ENCODE measurements at regions not wholly inside any gene's neighbourhood (a gene's known extent, or its start where the extent isn't known, plus 50 kb on each side); places are given as distances from the start of the nearest gene placed in this dataset.
A peak's percentile ranks its signal among the peaks of the same experiment; 100 is the strongest.
"Not testable (repeated sequence)": the region's sequence is repeated elsewhere in the genome, so short reads cannot be mapped to it uniquely, and the experiment has no call there.

DNA sequence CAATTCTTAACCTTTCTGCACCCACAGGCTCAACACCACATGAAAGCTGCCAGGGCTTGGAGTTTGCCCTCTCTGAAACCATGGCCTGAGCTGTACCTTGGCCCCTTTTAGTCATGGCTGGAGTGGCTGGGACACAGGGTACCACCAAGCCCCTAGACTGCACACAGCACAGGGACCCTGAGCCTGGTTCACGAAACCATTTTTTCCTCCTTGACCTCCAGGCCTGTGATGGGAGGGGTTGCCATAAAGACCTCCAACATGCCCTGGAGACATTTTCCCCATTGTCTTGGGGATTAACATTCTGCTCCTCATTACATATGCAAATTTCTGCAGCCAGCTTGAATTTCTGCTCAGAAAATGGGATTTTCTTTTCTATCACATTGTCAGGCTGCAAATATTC is 113.4 kb downstream of the XPNPEP1 start:
- H3K27ac ChIP-seq (ENCODE audit: low read depth); H2AFZ ChIP-seq; H3K4me1 ChIP-seq (ENCODE audit: insufficient read depth); H3K4me3 ChIP-seq; H3F3A ChIP-seq (replicated peaks; ENCODE audit: low read depth); H3K27me3 ChIP-seq (ENCODE audit: insufficient read depth); H3K4me2 ChIP-seq; H3K4me1 Mint-ChIP-seq; ATAC-seq; H3K9me2 ChIP-seq (ENCODE audit: insufficient read depth); H3K4me3 Mint-ChIP-seq; H3K27me3 Mint-ChIP-seq (ENCODE audit: insufficient read depth, low read depth, poor library complexity); H3K36me3 ChIP-seq (ENCODE audit: insufficient read depth); H3K27ac Mint-ChIP-seq; H3K79me2 ChIP-seq (replicated peaks; ENCODE audit: insufficient read depth); H4K20me1 ChIP-seq (replicated peaks; ENCODE audit: insufficient read depth): not testable (repeated sequence)
- H3K9me3 Mint-ChIP-seq: peaks cover 52% of the 10 kb centered on the region
- DNase-seq (ENCODE audit: low spot score): peak; percentile 11
- peaks cover 24% of the 10 kb centered on the region for H3K36me3 Mint-ChIP-seq (ENCODE audit: low read depth)

DNA sequence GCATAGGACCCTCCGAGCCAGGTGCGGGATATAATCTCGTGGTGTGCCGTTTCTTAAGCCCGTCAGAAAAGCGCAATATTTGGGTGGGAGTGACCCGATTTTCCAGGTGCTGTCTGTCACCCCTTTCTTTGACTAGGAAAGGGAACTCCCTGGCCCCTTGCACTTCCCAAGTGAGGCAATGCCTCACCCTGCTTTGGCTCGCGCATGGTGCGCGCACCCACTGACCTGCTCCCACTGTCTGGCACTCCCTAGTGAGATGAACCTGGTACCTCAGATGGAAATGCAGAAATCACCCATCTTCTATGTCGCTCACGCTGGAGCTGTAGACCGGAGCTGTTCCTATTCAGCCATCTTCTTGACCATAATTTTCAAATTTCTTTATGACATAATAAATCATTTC is 122.1 kb downstream of the XPNPEP1 start:
- not testable (repeated sequence) for H3K36me3 ChIP-seq (ENCODE audit: insufficient read depth); H3K4me1 Mint-ChIP-seq; H3K79me2 ChIP-seq (replicated peaks; ENCODE audit: insufficient read depth); H3K27ac Mint-ChIP-seq; H3F3A ChIP-seq (replicated peaks; ENCODE audit: low read depth); H3K27me3 ChIP-seq (ENCODE audit: insufficient read depth); H3K4me1 ChIP-seq (ENCODE audit: insufficient read depth); H2AFZ ChIP-seq; DNase-seq (ENCODE audit: low spot score); H3K9me2 ChIP-seq (ENCODE audit: insufficient read depth); H4K20me1 ChIP-seq (replicated peaks; ENCODE audit: insufficient read depth); H3K27ac ChIP-seq (ENCODE audit: low read depth); H3K4me3 ChIP-seq; H3K27me3 Mint-ChIP-seq (ENCODE audit: insufficient read depth, low read depth, poor library complexity); H3K4me2 ChIP-seq; ATAC-seq; H3K4me3 Mint-ChIP-seq
- Mint-ChIP-seq H3K36me3 (ENCODE audit: low read depth) (peaks cover 11% of the 10 kb centered on the region; the same call in 2 of the 3 replicates), H3K9me3 (peaks cover 45% of the 10 kb centered on the region)

DNA sequence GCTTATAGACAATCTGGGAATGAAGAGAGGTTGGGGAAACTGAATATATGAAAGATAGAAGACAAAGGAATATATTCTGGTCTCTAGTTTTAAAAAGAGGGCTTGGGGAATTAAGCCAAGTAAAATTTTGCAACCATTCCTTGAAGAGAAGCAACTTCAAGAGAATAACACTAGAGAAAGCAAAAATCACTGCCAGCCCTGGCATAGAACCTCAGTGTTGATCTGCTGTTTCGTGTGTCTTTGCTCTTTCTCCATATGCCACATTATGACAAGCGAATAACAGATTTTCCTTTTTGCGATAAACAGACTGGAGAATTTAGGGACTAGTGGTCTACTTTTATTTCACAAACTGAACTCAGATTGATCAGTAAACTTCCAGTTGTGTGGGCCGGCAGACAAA is 132.7 kb downstream of the XPNPEP1 start:
- peaks cover 2% of the 10 kb centered on the region for H3K27me3 Mint-ChIP-seq (ENCODE audit: insufficient read depth, low read depth, poor library complexity)
- Histone ChIP-seq H3F3A (replicated peaks; ENCODE audit: low read depth) (no peaks in the 10 kb centered on the region), H3K36me3 (ENCODE audit: insufficient read depth) (no peaks in the 10 kb centered on the region), H3K4me1 (ENCODE audit: insufficient read depth) (no peaks in the 10 kb centered on the region), H3K27ac (ENCODE audit: low read depth) (no peak overlapping the region), H3K4me3 (no peak overlapping the region), H3K79me2 (replicated peaks; ENCODE audit: insufficient read depth) (no peaks in the 10 kb centered on the region), H2AFZ (no peak overlapping the region), H3K9me2 (ENCODE audit: insufficient read depth) (no peaks in the 10 kb centered on the region), H4K20me1 (replicated peaks; ENCODE audit: insufficient read depth) (no peaks in the 10 kb centered on the region), H3K4me2 (no peak overlapping the region), H3K27me3 (ENCODE audit: insufficient read depth) (no peaks in the 10 kb centered on the region)
- no peak overlapping the region for H3K27ac Mint-ChIP-seq
- H3K36me3 Mint-ChIP-seq (ENCODE audit: low read depth): peaks cover 7% of the 10 kb centered on the region
- peaks cover 19% of the 10 kb centered on the region for H3K9me3 Mint-ChIP-seq
- H3K4me1 Mint-ChIP-seq: no peaks in the 10 kb centered on the region
- TF ChIP-seq, protein P1, sequence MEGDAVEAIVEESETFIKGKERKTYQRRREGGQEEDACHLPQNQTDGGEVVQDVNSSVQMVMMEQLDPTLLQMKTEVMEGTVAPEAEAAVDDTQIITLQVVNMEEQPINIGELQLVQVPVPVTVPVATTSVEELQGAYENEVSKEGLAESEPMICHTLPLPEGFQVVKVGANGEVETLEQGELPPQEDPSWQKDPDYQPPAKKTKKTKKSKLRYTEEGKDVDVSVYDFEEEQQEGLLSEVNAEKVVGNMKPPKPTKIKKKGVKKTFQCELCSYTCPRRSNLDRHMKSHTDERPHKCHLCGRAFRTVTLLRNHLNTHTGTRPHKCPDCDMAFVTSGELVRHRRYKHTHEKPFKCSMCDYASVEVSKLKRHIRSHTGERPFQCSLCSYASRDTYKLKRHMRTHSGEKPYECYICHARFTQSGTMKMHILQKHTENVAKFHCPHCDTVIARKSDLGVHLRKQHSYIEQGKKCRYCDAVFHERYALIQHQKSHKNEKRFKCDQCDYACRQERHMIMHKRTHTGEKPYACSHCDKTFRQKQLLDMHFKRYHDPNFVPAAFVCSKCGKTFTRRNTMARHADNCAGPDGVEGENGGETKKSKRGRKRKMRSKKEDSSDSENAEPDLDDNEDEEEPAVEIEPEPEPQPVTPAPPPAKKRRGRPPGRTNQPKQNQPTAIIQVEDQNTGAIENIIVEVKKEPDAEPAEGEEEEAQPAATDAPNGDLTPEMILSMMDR (conservative IDR thresholded peaks at IDR 0.05; ENCODE audit: low read depth in 2 of 2): no peak
- TF ChIP-seq STAT1 (IDR thresholded peaks at IDR 0.05; ENCODE audit: unreplicated experiment) (no peak), CREB1 (CRISPR knock-in tag; IDR thresholded peaks at IDR 0.05; ENCODE audit: low read depth) (no peak), POLR2AphosphoS5 (IDR thresholded peaks at IDR 0.05; ENCODE audit: low read depth) (no peak)
- DNase-seq (ENCODE audit: low spot score) (no peak), ATAC-seq (no peak)
- H3K4me3 Mint-ChIP-seq: no peak overlapping the region

DNA sequence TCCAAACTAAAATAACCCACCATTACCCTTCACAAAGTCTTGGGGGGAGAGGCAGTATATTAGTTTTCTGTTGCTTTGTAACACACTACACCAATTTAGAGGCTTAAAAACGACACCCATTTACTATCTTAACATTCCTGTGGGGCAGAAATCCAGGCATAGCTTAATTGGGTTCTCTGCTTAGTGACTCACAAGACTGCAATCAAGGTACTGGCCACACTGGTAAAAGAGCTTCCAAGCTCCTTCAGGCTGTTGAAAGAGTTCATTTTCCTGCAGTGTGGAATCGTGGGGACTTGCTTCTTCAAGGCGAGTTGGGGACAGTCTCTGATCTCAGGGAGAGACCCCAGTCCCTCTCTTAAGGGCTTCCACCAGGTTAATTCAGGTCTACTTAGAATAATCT is 139.1 kb downstream of the XPNPEP1 start:
- Mint-ChIP-seq H3K27ac (no peak overlapping the region), H3K4me1 (peaks cover 17% of the 10 kb centered on the region), H3K4me3 (no peak overlapping the region), H3K9me3 (no peaks in the 10 kb centered on the region), H3K36me3 (ENCODE audit: low read depth) (no peaks in the 10 kb centered on the region), H3K27me3 (ENCODE audit: insufficient read depth, low read depth, poor library complexity) (peaks cover 6% of the 10 kb centered on the region)
- Histone ChIP-seq H4K20me1 (replicated peaks; ENCODE audit: insufficient read depth) (no peaks in the 10 kb centered on the region), H3K27ac (ENCODE audit: low read depth) (no peak overlapping the region), H3K36me3 (ENCODE audit: insufficient read depth) (no peaks in the 10 kb centered on the region), H3K4me2 (no peak overlapping the region), H2AFZ (no peak overlapping the region), H3K79me2 (replicated peaks; ENCODE audit: insufficient read depth) (no peaks in the 10 kb centered on the region), H3F3A (replicated peaks; ENCODE audit: low read depth) (no peaks in the 10 kb centered on the region), H3K4me3 (no peak overlapping the region), H3K9me2 (ENCODE audit: insufficient read depth) (peaks cover 2% of the 10 kb centered on the region; the same call in 1 of the 2 replicates), H3K27me3 (ENCODE audit: insufficient read depth) (no peaks in the 10 kb centered on the region), H3K4me1 (ENCODE audit: insufficient read depth) (peaks cover 15% of the 10 kb centered on the region)
- ATAC-seq (no peak), DNase-seq (ENCODE audit: low spot score) (no peak)
- TF ChIP-seq CREB1 (CRISPR knock-in tag; IDR thresholded peaks at IDR 0.05; ENCODE audit: low read depth) (no peak), ZNF331 (CRISPR knock-in tag; IDR thresholded peaks at IDR 0.05; ENCODE audit: low read depth) (no peak)

All from GM23338 (cell line).